Large intestine (tissue), 3 donors: ENCODE measurements at regions not wholly inside any gene's neighbourhood (a gene's known extent, or its start where the extent isn't known, plus 50 kb on each side); places are given as distances from the start of the nearest gene placed in this dataset.

Experiments
- DNase-seq, 2 donors: peaks; one replicate each; pipeline versions ENCODE4 v3.0.0 to v3.0.0-alpha.2; 2013
- H3K27ac ChIP-seq: one replicate; pipeline ENCODE4 v1.5.1; 2013; ENCODE audit warnings: low read length
- H3K27me3 ChIP-seq: 2 replicates; pipeline ENCODE4 v1.6.1; 2013; ENCODE audit warnings: low read length; ENCODE audit not compliant: control insufficient read depth, insufficient read depth
- H3K36me3 ChIP-seq: 2 replicates; pipeline ENCODE4 v1.6.1; 2013; ENCODE audit warnings: low read length; ENCODE audit not compliant: control insufficient read depth, insufficient read depth
- H3K4me1 ChIP-seq: one replicate; pipeline ENCODE4 v1.6.1; 2013; ENCODE audit warnings: low read length; ENCODE audit not compliant: control insufficient read depth, insufficient read depth
- H3K4me3 ChIP-seq: one replicate; pipeline ENCODE4 v1.5.1; 2013; ENCODE audit warnings: low read length
- H3K9me3 ChIP-seq: one replicate; pipeline ENCODE4 v1.6.1; 2013; ENCODE audit warnings: mild to moderate bottlenecking, low read depth, low read length, moderate library complexity; ENCODE audit not compliant: control insufficient read depth
- WGBS: methylation state at CpG from one replicate; pipeline ENCODE4 v1.1.5; 2013; ENCODE audit warnings: low lambda C conversion rate; ENCODE audit not compliant: insufficient coverage; 5-methylcytosine and 5-hydroxymethylcytosine counted together

DNA sequence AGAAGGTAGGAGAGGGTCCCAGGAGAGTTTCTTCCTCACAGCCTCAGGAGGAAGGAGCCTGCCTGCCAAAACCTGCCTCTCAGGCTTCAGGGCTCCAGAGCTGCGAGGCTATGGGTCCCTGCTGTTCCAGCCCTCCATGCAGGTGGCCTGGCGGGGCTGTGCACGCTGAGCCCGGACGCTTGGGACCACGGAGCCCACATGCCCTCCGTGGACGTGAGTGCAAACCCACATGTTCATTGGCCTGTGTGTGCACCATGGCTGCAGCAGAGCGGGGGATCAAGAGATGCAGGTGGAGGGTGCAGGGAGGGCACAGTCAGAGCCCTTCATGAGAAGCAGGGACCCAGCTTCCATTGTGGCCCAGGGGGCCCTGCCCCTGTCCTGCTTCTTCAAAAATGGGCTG lies 287.3 kb downstream of the IRX2 start:
- H3K4me1 ChIP-seq, result no peaks in the 10 kb centered on the region
- H3K4me3 ChIP-seq, result no peak overlapping the region
- no peaks in the 10 kb centered on the region for H3K36me3 ChIP-seq
- no CpG with 5 or more reads among the region's 9 CpGs for WGBS
- peaks cover 2% of the 10 kb centered on the region for H3K27me3 ChIP-seq
- H3K9me3 ChIP-seq, result no peaks in the 10 kb centered on the region
- DNase-seq, result no peak
- no peak overlapping the region for H3K27ac ChIP-seq

GRCh38 chr5:2461701-2462691 lies 289.5 kb downstream of the IRX2 start:
- no CpG with 5 or more reads among the region's 23 CpGs for WGBS
- Histone ChIP-seq H3K36me3 (no peaks in the 10 kb centered on the region), H3K4me1 (no peaks in the 10 kb centered on the region), H3K4me3 (no peak overlapping the region), H3K27ac (no peak overlapping the region), H3K27me3 (peaks cover 2% of the 10 kb centered on the region), H3K9me3 (no peaks in the 10 kb centered on the region)
- no peak for DNase-seq

- DNase-seq, result no peak
- no CpG with 5 or more reads among the region's 3 CpGs for WGBS
- Histone ChIP-seq H3K9me3 (no peaks in the 10 kb centered on the region), H3K4me1 (no peaks in the 10 kb centered on the region), H3K4me3 (no peak overlapping the region), H3K36me3 (no peaks in the 10 kb centered on the region), H3K27me3 (no peaks in the 10 kb centered on the region), H3K27ac (no peak overlapping the region)
Measured at GRCh38 chr5:2460098-2460497, 291.4 kb downstream of the IRX2 start.

- no peaks in the 10 kb centered on the region for H3K4me1 ChIP-seq
- 57% methylated on average over 1 of the region's 2 CpGs for WGBS
Measured at GRCh38 chr5:2459251-2459650, 292.2 kb downstream of the IRX2 start.

GRCh38 chr5:2455878-2456277 lies 295.6 kb downstream of the IRX2 start:
- no peaks in the 10 kb centered on the region for H3K36me3 ChIP-seq
- H3K27me3 ChIP-seq, result no peaks in the 10 kb centered on the region
- no peak overlapping the region for H3K4me3 ChIP-seq
- H3K4me1 ChIP-seq, result no peaks in the 10 kb centered on the region
- no peak overlapping the region for H3K27ac ChIP-seq
- H3K9me3 ChIP-seq, result peaks cover 4% of the 10 kb centered on the region
- DNase-seq, result no peak
- WGBS, result 100% methylated on average over 1 of the region's 3 CpGs

More at GRCh38 chr5:2459251-2459650, 292.2 kb downstream of the IRX2 start:
- Histone ChIP-seq H3K27ac (no peak overlapping the region), H3K4me3 (no peak overlapping the region), H3K36me3 (no peaks in the 10 kb centered on the region), H3K27me3 (no peaks in the 10 kb centered on the region), H3K9me3 (peaks cover 4% of the 10 kb centered on the region)
- DNase-seq, result no peak

- Histone ChIP-seq H3K27ac (no peak overlapping the region), H3K4me3 (no peak overlapping the region), H3K36me3 (no peaks in the 10 kb centered on the region), H3K9me3 (peaks cover 4% of the 10 kb centered on the region), H3K4me1 (no peaks in the 10 kb centered on the region), H3K27me3 (no peaks in the 10 kb centered on the region)
- WGBS, result 71% methylated on average over 2 of the region's 5 CpGs
- DNase-seq, result no peak
Measured at GRCh38 chr5:2454876-2455275, 296.6 kb downstream of the IRX2 start.

GRCh38 chr5:2453781-2454180 lies 297.7 kb downstream of the IRX2 start:
- Histone ChIP-seq H3K4me3 (no peak overlapping the region), H3K27me3 (no peaks in the 10 kb centered on the region), H3K36me3 (no peaks in the 10 kb centered on the region), H3K27ac (no peak overlapping the region), H3K4me1 (no peaks in the 10 kb centered on the region), H3K9me3 (peaks cover 4% of the 10 kb centered on the region)
- DNase-seq, result no peak
- WGBS, result no CpG with 5 or more reads among the region's 3 CpGs

- H3K27ac ChIP-seq, result no peak overlapping the region
- no peak overlapping the region for H3K4me3 ChIP-seq
- H3K36me3 ChIP-seq, result no peaks in the 10 kb centered on the region
- H3K27me3 ChIP-seq, result no peaks in the 10 kb centered on the region
- peaks cover 4% of the 10 kb centered on the region for H3K9me3 ChIP-seq
- DNase-seq, result no peak
- H3K4me1 ChIP-seq, result no peaks in the 10 kb centered on the region
Measured at GRCh38 chr5:2451100-2451499, 300.4 kb downstream of the IRX2 start.

DNA sequence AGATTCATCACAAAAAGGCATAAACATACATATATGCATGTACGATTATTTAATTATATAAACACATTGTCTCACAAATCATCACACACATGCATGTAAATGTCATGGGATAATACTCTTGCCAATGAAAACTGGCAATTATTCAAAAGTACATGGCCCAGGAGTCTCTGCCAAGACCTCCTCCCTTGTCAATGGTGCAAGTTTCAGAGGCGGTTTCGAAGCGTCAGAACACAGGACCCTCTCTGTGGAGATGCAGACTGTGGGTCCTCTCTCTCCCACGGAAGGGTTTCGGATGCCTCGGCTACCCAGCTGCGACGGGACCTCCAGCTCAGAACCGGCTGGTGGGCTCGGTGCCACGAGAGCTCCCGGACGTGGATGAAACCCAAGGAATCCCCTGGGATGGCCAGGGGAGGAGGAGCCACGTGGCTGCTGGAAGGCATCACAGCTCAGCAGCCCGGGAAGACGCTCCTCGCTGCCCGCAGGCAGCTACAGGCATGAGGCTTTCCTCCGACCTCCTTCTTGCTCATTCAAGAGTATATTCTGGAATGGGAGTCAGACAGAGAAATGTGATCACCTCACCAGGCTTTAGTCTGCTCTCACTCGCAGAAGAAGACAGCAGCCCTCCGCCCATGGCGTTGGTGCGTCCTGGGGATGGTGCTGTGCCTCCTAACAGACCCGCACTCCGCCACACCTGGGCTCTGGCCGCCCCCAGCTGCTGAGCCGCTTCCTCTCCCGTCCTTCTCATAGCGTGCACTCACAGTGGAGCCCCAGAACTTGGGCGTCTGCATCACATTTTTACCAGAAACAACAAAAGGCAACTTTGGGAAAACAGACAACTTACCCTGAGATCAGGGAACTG lies 308.8 kb downstream of the IRX2 start:
- H3K4me1 ChIP-seq, result no peaks in the 10 kb centered on the region
- no peaks in the 10 kb centered on the region for H3K27me3 ChIP-seq
- WGBS, result no CpG with 5 or more reads among the region's 31 CpGs
- no peak overlapping the region for H3K4me3 ChIP-seq
- no peak for DNase-seq
- H3K9me3 ChIP-seq, result no peaks in the 10 kb centered on the region
- no peak overlapping the region for H3K27ac ChIP-seq
- H3K36me3 ChIP-seq, result no peaks in the 10 kb centered on the region

GRCh38 chr5:2441495-2442180 lies 309.8 kb downstream of the IRX2 start:
- Histone ChIP-seq H3K27ac (no peak overlapping the region), H3K27me3 (no peaks in the 10 kb centered on the region), H3K4me3 (no peak overlapping the region), H3K9me3 (no peaks in the 10 kb centered on the region), H3K4me1 (no peaks in the 10 kb centered on the region), H3K36me3 (no peaks in the 10 kb centered on the region)
- no peak for DNase-seq
- WGBS, result no CpG with 5 or more reads among the region's 14 CpGs
